Panc1 (cell line): ENCODE measurements at regions not wholly inside any gene's neighbourhood (a gene's known extent, or its start where the extent isn't known, plus 50 kb on each side); places are given as distances from the start of the nearest gene placed in this dataset.

ENCODE experiments used
- POLR2AphosphoS5 ChIP-seq: IDR thresholded peaks from 2 replicates; pipeline ENCODE4 v1.6.1; 2012; ENCODE audit warnings: mild to moderate bottlenecking, low read depth, low read length, moderate library complexity
- SIN3A ChIP-seq: IDR thresholded peaks from 2 replicates; pipeline ENCODE4 v1.6.1; 2012; ENCODE audit warnings: low read depth, mild to moderate bottlenecking, low read length, moderate library complexity, borderline replicate concordance; ENCODE audit not compliant: insufficient read depth
- TCF7L2 ChIP-seq: IDR thresholded peaks from 2 replicates; pipeline ENCODE4 v1.6.1; 2011; ENCODE audit warnings: mild to moderate bottlenecking, low read depth, low read length, inconsistent platforms
- TF ChIP-seq, protein P1 (sequence below), 2 experiments: IDR thresholded peaks; 2 replicates each; pipeline ENCODE4 v1.6.1; 2011 to 2012; ENCODE audit warnings: low read depth in 2 of 2, control low read depth in 1 of 2, low read length in 1 of 2, mild to moderate bottlenecking in 1 of 2, moderate library complexity in 1 of 2; ENCODE audit not compliant: insufficient read depth in 1 of 2
- TF ChIP-seq, protein P2 (sequence below): fragments of 450-650 bp; IDR thresholded peaks from 2 replicates; pipeline ENCODE4 v1.5.1; 2017; ENCODE audit warnings: mild to moderate bottlenecking

DNA sequence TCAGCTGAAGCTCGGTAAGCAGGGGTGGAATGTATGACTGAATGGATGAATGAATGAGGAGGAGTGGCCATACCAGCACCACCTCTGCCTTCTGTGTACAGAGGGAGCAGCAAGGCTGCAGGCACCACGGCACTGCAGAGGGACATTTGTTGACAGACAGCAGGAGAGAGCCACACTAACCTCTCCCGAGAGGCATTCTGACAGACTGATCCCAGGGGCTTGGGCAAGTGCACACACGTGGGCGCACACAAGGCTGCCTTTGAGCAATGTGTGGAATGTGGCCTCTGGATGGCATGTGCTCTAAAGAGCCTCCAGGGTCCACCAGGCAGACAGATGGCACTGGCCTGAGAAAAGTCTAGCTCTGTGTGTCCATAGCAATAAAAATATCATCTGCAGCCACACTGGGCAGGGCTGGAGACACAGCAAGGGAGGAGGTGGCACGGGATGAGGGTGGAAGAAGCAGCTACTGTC lies 111.8 kb downstream of the ACTL7B start:
- TF ChIP-seq, protein P1, sequence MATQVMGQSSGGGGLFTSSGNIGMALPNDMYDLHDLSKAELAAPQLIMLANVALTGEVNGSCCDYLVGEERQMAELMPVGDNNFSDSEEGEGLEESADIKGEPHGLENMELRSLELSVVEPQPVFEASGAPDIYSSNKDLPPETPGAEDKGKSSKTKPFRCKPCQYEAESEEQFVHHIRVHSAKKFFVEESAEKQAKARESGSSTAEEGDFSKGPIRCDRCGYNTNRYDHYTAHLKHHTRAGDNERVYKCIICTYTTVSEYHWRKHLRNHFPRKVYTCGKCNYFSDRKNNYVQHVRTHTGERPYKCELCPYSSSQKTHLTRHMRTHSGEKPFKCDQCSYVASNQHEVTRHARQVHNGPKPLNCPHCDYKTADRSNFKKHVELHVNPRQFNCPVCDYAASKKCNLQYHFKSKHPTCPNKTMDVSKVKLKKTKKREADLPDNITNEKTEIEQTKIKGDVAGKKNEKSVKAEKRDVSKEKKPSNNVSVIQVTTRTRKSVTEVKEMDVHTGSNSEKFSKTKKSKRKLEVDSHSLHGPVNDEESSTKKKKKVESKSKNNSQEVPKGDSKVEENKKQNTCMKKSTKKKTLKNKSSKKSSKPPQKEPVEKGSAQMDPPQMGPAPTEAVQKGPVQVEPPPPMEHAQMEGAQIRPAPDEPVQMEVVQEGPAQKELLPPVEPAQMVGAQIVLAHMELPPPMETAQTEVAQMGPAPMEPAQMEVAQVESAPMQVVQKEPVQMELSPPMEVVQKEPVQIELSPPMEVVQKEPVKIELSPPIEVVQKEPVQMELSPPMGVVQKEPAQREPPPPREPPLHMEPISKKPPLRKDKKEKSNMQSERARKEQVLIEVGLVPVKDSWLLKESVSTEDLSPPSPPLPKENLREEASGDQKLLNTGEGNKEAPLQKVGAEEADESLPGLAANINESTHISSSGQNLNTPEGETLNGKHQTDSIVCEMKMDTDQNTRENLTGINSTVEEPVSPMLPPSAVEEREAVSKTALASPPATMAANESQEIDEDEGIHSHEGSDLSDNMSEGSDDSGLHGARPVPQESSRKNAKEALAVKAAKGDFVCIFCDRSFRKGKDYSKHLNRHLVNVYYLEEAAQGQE (IDR thresholded peaks at IDR 0.05; ENCODE audit: insufficient read depth in 1 of 2, low read depth in 2 of 2, low read length in 1 of 2) = no peak
- TF ChIP-seq, protein P2, sequence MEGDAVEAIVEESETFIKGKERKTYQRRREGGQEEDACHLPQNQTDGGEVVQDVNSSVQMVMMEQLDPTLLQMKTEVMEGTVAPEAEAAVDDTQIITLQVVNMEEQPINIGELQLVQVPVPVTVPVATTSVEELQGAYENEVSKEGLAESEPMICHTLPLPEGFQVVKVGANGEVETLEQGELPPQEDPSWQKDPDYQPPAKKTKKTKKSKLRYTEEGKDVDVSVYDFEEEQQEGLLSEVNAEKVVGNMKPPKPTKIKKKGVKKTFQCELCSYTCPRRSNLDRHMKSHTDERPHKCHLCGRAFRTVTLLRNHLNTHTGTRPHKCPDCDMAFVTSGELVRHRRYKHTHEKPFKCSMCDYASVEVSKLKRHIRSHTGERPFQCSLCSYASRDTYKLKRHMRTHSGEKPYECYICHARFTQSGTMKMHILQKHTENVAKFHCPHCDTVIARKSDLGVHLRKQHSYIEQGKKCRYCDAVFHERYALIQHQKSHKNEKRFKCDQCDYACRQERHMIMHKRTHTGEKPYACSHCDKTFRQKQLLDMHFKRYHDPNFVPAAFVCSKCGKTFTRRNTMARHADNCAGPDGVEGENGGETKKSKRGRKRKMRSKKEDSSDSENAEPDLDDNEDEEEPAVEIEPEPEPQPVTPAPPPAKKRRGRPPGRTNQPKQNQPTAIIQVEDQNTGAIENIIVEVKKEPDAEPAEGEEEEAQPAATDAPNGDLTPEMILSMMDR = no peak
- TF ChIP-seq SIN3A (no peak), POLR2AphosphoS5 (no peak), TCF7L2 (no peak)
